Activated CD4-positive, alpha-beta T cell treated with anti-CD3 and anti-CD28 coated beads, Interleukin-2, amount 10 ng/mL, durations not matched to agents 7 days and 5 days (primary cell): ENCODE measurements at regions not wholly inside any gene's neighbourhood (a gene's known extent, or its start where the extent isn't known, plus 50 kb on each side); places are given as distances from the start of the nearest gene placed in this dataset.
"Not testable (repeated sequence)": the region's sequence is repeated elsewhere in the genome, so short reads cannot be mapped to it uniquely, and the experiment has no call there.

Source experiments
- CTCF ChIA-PET: fragments of 350-600 bp; sonication (Branson Sonifier 250); formaldehyde crosslinking; loops from one replicate; lab custom pipeline; 2021; ENCODE audit warnings: antibody characterized with exemption; lab: Charles Lee
- POLR2A ChIA-PET: fragments of 350-600 bp; sonication (Branson Sonifier 250); formaldehyde crosslinking; loops from one replicate; lab custom pipeline; 2021; ENCODE audit warnings: antibody characterized with exemption; lab: Charles Lee
- DNase-seq: peaks from one replicate; pipeline ENCODE4 v3.0.0-alpha.2; 2020
- H3K27ac Mint-ChIP-seq: one replicate; pipeline ENCODE4 v1.8.0; 2021; ENCODE audit warnings: mild to moderate bottlenecking, moderate library complexity, mixed read lengths
- H3K27me3 Mint-ChIP-seq: one replicate; pipeline ENCODE4 v1.8.0; 2021; ENCODE audit warnings: mixed read lengths
- H3K36me3 Mint-ChIP-seq: one replicate; pipeline ENCODE4 v1.8.0; 2021; ENCODE audit warnings: low read depth, mixed read lengths
- H3K4me1 Mint-ChIP-seq: one replicate; pipeline ENCODE4 v1.8.0; 2021; ENCODE audit warnings: mixed read lengths
- H3K4me3 Mint-ChIP-seq: one replicate; pipeline ENCODE4 v1.8.0; 2021; ENCODE audit warnings: mild to moderate bottlenecking, moderate library complexity, mixed read lengths
- H3K9me3 Mint-ChIP-seq: one replicate; pipeline ENCODE4 v1.8.0; 2021; ENCODE audit warnings: mixed read lengths

DNA sequence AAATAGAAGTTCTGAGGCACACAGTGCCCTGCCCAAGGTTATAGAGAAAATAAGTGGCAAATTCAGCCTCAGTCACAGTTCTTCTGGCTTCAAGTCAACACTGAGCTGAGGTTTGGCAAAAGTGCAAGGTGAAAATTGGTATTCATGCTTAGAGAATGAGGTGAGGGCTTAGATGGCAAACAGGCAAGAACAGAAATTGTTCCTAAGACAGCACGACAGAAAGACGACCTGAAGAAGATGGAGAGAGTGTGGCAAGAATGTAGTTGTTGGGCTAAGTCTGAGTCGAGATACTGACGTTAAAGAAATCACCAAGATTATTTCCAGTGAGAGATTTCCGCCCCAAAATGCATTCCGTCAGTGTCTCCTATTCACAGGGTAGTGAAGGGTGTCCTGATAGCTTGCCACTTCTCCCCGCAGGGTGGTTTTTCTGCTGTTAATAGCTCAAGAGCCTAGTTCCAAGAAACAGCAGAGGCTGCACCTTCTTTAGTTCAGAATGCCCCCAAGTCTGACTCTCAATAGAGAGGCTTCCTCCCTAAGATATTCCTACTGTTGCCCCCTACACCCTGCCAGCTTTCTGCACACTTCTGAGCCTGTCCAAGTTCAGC is 260.8 kb upstream of the AMIGO2 start:
- peaks cover 10% of the 10 kb centered on the region for H3K4me1 Mint-ChIP-seq
- H3K27me3 Mint-ChIP-seq, result no peaks in the 10 kb centered on the region
- DNase-seq, result no peak
- CTCF ChIA-PET, result interaction anchor here (1.0 to 1.5 kb wide), 2 partner anchors 16 to 20 kb away, joined by 3 read pairs; no protein-coding TSS in a partner anchor
- POLR2A ChIA-PET, result no interaction called here
- H3K36me3 Mint-ChIP-seq, result peaks cover 19% of the 10 kb centered on the region
- H3K27ac Mint-ChIP-seq, result no peak overlapping the region
- H3K9me3 Mint-ChIP-seq, result peaks cover 27% of the 10 kb centered on the region
- no peak overlapping the region for H3K4me3 Mint-ChIP-seq

GRCh38 chr12:47337581-47337980 is 257.8 kb upstream of the AMIGO2 start:
- no peaks in the 10 kb centered on the region for H3K27me3 Mint-ChIP-seq
- peaks cover 13% of the 10 kb centered on the region for H3K4me1 Mint-ChIP-seq
- H3K4me3 Mint-ChIP-seq, result no peak overlapping the region
- H3K27ac Mint-ChIP-seq, result no peak overlapping the region
- ChIA-PET CTCF (no interaction called here), POLR2A (no interaction called here)
- peaks cover 23% of the 10 kb centered on the region for H3K36me3 Mint-ChIP-seq
- DNase-seq, result no peak
- H3K9me3 Mint-ChIP-seq, result peaks cover 33% of the 10 kb centered on the region

DNA sequence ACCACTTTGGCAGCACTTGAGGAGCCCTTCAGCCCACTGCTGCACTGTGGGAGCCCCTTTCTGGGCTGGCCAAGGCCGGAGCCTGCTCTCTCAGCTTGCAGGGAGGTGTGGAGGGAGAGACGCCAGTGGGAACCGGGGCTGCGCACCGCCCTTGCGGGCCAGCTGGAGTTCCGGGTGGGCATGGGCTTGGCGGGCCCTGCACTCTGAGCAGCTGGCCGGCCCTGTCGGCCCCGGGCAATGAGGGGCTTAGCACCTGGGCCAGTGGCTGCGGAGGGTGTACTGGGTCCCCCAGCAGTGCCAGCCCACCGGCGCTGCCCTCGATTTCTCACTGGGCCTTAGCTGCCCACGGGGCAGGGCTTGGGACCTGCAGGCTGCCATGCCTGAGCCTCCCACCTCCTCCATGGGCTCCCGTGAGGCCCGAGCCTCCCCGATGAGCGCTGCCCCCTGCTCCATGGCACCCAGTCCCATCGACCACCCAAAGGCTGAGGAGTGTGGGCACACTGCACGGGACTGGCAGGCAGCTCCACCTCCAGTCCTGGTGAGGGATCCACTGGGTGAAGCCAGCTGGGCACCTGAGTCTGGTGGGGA is 253.6 kb upstream of the AMIGO2 start:
- H3K27me3 Mint-ChIP-seq, H3K27ac Mint-ChIP-seq, DNase-seq, H3K4me3 Mint-ChIP-seq, POLR2A ChIA-PET: not testable (repeated sequence)
- CTCF ChIA-PET, result interaction anchor here (0.6 kb wide), 1 partner anchor 819 kb away, joined by 3 read pairs; no protein-coding TSS in a partner anchor
- Mint-ChIP-seq H3K36me3 (peaks cover 22% of the 10 kb centered on the region), H3K4me1 (peaks cover 28% of the 10 kb centered on the region), H3K9me3 (peaks cover 29% of the 10 kb centered on the region)

GRCh38 chr12:47328831-47329545 is 249.2 kb upstream of the AMIGO2 start:
- no peak for DNase-seq
- H3K4me3 Mint-ChIP-seq, result no peak overlapping the region
- no peaks in the 10 kb centered on the region for H3K27me3 Mint-ChIP-seq
- CTCF ChIA-PET, result interaction anchor here (1.2 kb wide), 1 partner anchor 68 kb away, joined by 3 read pairs; no protein-coding TSS in a partner anchor
- H3K36me3 Mint-ChIP-seq, result peaks cover 2% of the 10 kb centered on the region
- peak overlapping the region; percentile 21 for H3K27ac Mint-ChIP-seq
- H3K4me1 Mint-ChIP-seq, result peaks cover 20% of the 10 kb centered on the region
- H3K9me3 Mint-ChIP-seq, result peaks cover 13% of the 10 kb centered on the region
- POLR2A ChIA-PET, result no interaction called here

DNA sequence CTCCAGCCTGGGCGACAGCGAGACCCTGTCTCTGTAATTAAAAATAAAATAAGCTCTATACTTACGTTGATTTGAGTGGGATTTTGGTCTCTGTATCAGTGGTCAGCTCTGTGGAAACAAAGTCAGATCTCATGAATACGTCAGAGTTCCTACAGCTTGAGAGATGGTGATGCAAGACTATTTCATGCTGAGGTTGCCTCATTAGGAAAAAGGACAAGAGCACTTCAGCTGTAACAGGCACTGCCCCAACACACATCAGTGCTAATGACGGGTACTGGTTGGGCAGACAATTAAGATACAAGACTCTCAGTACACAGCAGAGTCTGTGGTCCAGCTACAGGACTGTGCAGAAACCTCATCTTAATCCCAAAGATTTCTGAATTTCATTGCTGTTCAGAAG is 246.4 kb upstream of the AMIGO2 start:
- H3K4me3 Mint-ChIP-seq, result no peak overlapping the region
- H3K9me3 Mint-ChIP-seq, result peaks cover 17% of the 10 kb centered on the region
- no peaks in the 10 kb centered on the region for H3K27me3 Mint-ChIP-seq
- DNase-seq, result no peak
- POLR2A ChIA-PET, result no interaction called here
- H3K36me3 Mint-ChIP-seq, result peaks cover 6% of the 10 kb centered on the region
- peaks cover 20% of the 10 kb centered on the region for H3K4me1 Mint-ChIP-seq
- no peak overlapping the region for H3K27ac Mint-ChIP-seq
- CTCF ChIA-PET, result interaction anchor here (0.6 to 1.1 kb wide), 3 partner anchors 20 to 177 kb away, joined by 3 read pairs; no protein-coding TSS in a partner anchor

GRCh38 chr12:47323802-47324201 is 244.0 kb upstream of the AMIGO2 start:
- Mint-ChIP-seq H3K9me3 (peaks cover 18% of the 10 kb centered on the region), H3K36me3 (peaks cover 9% of the 10 kb centered on the region), H3K27ac (no peak overlapping the region), H3K27me3 (no peaks in the 10 kb centered on the region), H3K4me1 (peaks cover 21% of the 10 kb centered on the region), H3K4me3 (no peak overlapping the region)
- DNase-seq, result no peak
- POLR2A ChIA-PET, result no interaction called here
- CTCF ChIA-PET, result interaction anchor here (1.1 kb wide), 1 partner anchor 17 kb away, joined by 3 read pairs; no protein-coding TSS in a partner anchor

- no peak overlapping the region for H3K4me3 Mint-ChIP-seq
- ChIA-PET POLR2A (no interaction called here), CTCF (interaction anchor here (0.6 to 1.8 kb wide), 4 partner anchors 14 to 149 kb away, joined by 3 to 5 read pairs (median 3); no protein-coding TSS in a partner anchor)
- no peak overlapping the region for H3K27ac Mint-ChIP-seq
- H3K36me3 Mint-ChIP-seq, result peaks cover 8% of the 10 kb centered on the region
- H3K9me3 Mint-ChIP-seq, result peaks cover 11% of the 10 kb centered on the region
- peaks cover 29% of the 10 kb centered on the region for H3K4me1 Mint-ChIP-seq
- no peak for DNase-seq
- H3K27me3 Mint-ChIP-seq, result no peaks in the 10 kb centered on the region
These were observed 241.7 kb upstream of the AMIGO2 start for GRCh38 chr12:47321436-47321835.

DNA sequence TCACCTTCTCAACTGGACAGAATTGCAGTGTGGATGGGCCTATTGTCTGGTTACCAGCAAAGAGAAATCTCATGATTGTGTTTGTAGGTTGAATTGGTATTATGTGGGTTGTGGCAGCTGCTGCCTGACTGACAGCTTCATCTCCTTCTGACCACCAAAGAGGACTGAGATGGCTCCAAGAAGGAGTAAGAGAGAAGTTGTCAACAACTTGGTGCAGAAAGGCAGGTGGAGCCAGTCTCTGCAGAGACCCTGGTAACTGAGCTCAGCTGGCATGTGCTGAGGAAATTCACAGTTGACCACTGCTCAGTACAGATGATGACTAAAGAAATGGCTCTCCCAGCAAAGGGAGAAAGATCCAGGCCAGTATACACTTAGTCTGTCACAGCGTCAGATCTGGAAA is 240.0 kb upstream of the AMIGO2 start:
- Mint-ChIP-seq H3K36me3 (peaks cover 8% of the 10 kb centered on the region), H3K4me3 (no peak overlapping the region), H3K27me3 (no peaks in the 10 kb centered on the region), H3K9me3 (peaks cover 12% of the 10 kb centered on the region), H3K27ac (no peak overlapping the region), H3K4me1 (peaks cover 34% of the 10 kb centered on the region)
- no peak for DNase-seq
- ChIA-PET CTCF (no interaction called here), POLR2A (no interaction called here)

DNA sequence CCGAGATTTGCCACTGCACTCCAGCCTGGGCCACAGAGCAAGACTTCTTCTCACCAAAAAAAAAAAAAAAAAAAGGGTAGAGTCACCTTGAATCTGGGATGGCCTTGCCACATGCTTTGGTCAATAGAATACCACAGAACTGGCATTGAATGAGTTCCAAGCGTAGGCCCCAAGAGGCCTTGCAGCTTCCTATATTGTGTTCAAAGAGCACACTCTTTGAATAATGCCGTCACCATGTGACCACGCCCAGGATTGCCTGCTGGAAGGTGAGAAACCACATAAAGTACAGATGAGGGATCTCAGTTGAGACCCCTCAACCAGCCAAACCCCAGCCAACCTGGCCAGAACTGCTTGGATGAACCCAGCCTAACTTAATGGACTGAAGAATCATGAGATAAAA is 239.2 kb upstream of the AMIGO2 start:
- peaks cover 34% of the 10 kb centered on the region for H3K4me1 Mint-ChIP-seq
- no peak overlapping the region for H3K27ac Mint-ChIP-seq
- no peak overlapping the region for H3K4me3 Mint-ChIP-seq
- CTCF ChIA-PET, result no interaction called here
- peaks cover 8% of the 10 kb centered on the region for H3K36me3 Mint-ChIP-seq
- H3K27me3 Mint-ChIP-seq, result no peaks in the 10 kb centered on the region
- H3K9me3 Mint-ChIP-seq, result peaks cover 17% of the 10 kb centered on the region
- POLR2A ChIA-PET, result no interaction called here
- no peak for DNase-seq

DNA sequence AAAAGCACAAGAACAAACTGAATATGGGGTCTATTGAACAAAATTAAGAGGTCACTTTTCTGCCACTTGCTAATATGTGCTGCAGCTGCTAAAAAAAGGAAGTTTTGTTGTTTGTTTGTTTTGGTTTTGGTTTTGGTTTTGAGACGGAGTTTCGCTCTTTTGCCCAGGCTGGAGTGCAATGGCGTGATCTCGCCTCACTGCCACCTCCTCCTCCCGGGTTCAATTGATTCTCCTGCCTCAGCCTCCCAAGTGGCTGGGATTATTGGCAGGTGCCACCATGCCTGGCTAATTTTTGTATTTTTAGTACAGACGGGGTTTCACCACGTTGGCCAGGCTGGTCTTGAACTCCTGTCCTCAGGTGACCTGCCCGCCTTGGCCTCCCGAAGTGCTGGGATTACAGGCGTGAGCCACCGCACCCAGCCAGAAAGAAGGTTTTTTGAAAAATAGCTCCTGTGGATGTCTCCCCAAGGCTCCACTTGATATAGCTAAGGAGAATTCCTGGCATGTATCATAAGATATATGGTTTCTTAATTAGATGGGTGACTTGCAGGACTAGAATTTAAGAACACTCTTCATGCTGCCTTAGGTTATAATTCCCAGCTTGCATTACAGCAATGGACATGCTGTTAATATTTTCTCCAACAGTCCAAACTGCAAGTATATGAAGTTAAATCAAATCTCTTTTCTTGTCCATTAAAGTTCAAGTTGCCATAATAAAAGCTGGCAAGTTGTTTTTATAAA is 237.6 kb upstream of the AMIGO2 start:
- CTCF ChIA-PET, result interaction anchor here (1.0 kb wide), 1 partner anchor 17 kb away, joined by 3 read pairs; no protein-coding TSS in a partner anchor
- POLR2A ChIA-PET, result no interaction called here
- Mint-ChIP-seq H3K36me3 (peaks cover 6% of the 10 kb centered on the region), H3K9me3 (peaks cover 17% of the 10 kb centered on the region), H3K27ac (peak overlapping the region; percentile 77), H3K27me3 (no peaks in the 10 kb centered on the region), H3K4me1 (peaks cover 36% of the 10 kb centered on the region), H3K4me3 (peak overlapping the region; percentile 29)
- DNase-seq, result peak; percentile 28

DNA sequence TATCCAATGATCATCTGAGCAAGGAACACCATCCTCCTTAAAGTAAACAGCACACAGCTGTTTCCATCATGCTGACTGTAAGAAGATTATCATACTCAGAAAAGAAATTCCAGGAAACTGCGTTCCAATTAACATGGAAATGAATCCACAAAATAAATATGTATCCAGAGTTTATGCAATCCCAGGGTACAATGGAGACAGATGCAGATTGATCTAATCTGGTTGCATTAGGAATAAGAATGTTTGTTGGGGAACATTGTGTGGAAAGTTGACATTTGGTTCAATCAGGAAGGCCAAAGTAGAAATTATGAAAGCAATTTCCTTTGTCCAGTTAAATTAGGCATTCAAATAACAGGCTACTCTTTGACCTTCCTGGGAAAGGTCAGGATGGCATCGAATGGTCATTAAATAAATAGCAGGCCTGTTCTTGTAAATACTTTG is 236.9 kb upstream of the AMIGO2 start:
- H3K27ac Mint-ChIP-seq, result peak overlapping the region; percentile 77
- no peak overlapping the region for H3K4me3 Mint-ChIP-seq
- no peaks in the 10 kb centered on the region for H3K27me3 Mint-ChIP-seq

GRCh38 chr12:47314996-47315395 is 235.2 kb upstream of the AMIGO2 start:
- H3K36me3 Mint-ChIP-seq, result peaks cover 7% of the 10 kb centered on the region
- H3K27ac Mint-ChIP-seq, result no peak overlapping the region
- no peak for DNase-seq
- H3K4me1 Mint-ChIP-seq, result peaks cover 36% of the 10 kb centered on the region
- CTCF ChIA-PET, result no interaction called here
- no peak overlapping the region for H3K4me3 Mint-ChIP-seq
- POLR2A ChIA-PET, result no interaction called here
- H3K9me3 Mint-ChIP-seq, result peaks cover 15% of the 10 kb centered on the region
- no peaks in the 10 kb centered on the region for H3K27me3 Mint-ChIP-seq

More for the DNA sequence above, 236.9 kb upstream of the AMIGO2 start:
- ChIA-PET CTCF (no interaction called here), POLR2A (no interaction called here)
- Mint-ChIP-seq H3K4me1 (peaks cover 36% of the 10 kb centered on the region), H3K36me3 (peaks cover 6% of the 10 kb centered on the region), H3K9me3 (peaks cover 15% of the 10 kb centered on the region)
- DNase-seq, result no peak
